PC-9 (cell line): ENCODE measurements at regions not wholly inside any gene's neighbourhood (a gene's known extent, or its start where the extent isn't known, plus 50 kb on each side); places are given as distances from the start of the nearest gene placed in this dataset.

Experiments used
- CTCF ChIP-seq: fragments of 200-600 bp; sonication (generic); conservative IDR thresholded peaks from 2 replicates; pipeline ENCODE4 v1.6.1; 2017; ENCODE audit warnings: mixed run types, antibody characterized with exemption, mild to moderate bottlenecking, moderate library complexity
- EZH2 ChIP-seq: fragments of 200-600 bp; sonication (generic); IDR thresholded peaks from 2 replicates; pipeline ENCODE4 v1.8.0; 2017; ENCODE audit warnings: antibody characterized with exemption, low read depth

GRCh38 chr4:152045807-152046571, 285.2 kb upstream of the GATB start:
- TF ChIP-seq CTCF (peak; percentile 42; the same call in 1 of the 2 replicates), EZH2 (no peak)
